ENCODE measurements at regions not wholly inside any gene's neighbourhood (a gene's known extent, or its start where the extent isn't known, plus 50 kb on each side); places are given as distances from the start of the nearest gene placed in this dataset.

GRCh38 chr5:36370073-36370472 lies 68.4 kb upstream of the RANBP3L start:
- H3K9me3 ChIP-seq (ENCODE audit: insufficient read depth, low read depth, low read length) = no peaks in the 10 kb centered on the region
- no peak overlapping the region for H3K4me3 ChIP-seq (ENCODE audit: low read length)
- WGBS = 100% methylated on average over 1 of the region's 2 CpGs
- no peaks in the 10 kb centered on the region for H3K36me3 ChIP-seq (ENCODE audit: insufficient read depth, low read length)
- no peaks in the 10 kb centered on the region; the same call in 1 of the 2 replicates for H3K4me1 ChIP-seq (ENCODE audit: insufficient read depth, low read length)
- H3K27me3 ChIP-seq (ENCODE audit: insufficient read depth, low read length) = no peaks in the 10 kb centered on the region
- no peak overlapping the region for H3K27ac ChIP-seq (ENCODE audit: low read depth, low read length)
- H3K9ac ChIP-seq (ENCODE audit: low read depth, low read length) = no peak overlapping the region

GRCh38 chr5:36371366-36371765 lies 69.7 kb upstream of the RANBP3L start:
- Histone ChIP-seq H3K9ac (ENCODE audit: low read depth, low read length) (no peak overlapping the region), H3K4me1 (ENCODE audit: insufficient read depth, low read length) (no peaks in the 10 kb centered on the region; the same call in 1 of the 2 replicates), H3K36me3 (ENCODE audit: insufficient read depth, low read length) (no peaks in the 10 kb centered on the region), H3K4me3 (ENCODE audit: low read length) (no peak overlapping the region), H3K27me3 (ENCODE audit: insufficient read depth, low read length) (no peaks in the 10 kb centered on the region), H3K9me3 (ENCODE audit: insufficient read depth, low read depth, low read length) (no peaks in the 10 kb centered on the region), H3K27ac (ENCODE audit: low read depth, low read length) (no peak overlapping the region)
- WGBS = 97% methylated on average over 5 of the region's 6 CpGs

- H3K27ac ChIP-seq (ENCODE audit: low read depth, low read length) = no peak overlapping the region
- 95% methylated on average over 8 of the region's 8 CpGs for WGBS
- H3K9me3 ChIP-seq (ENCODE audit: insufficient read depth, low read depth, low read length) = no peaks in the 10 kb centered on the region
- H3K4me1 ChIP-seq (ENCODE audit: insufficient read depth, low read length) = no peaks in the 10 kb centered on the region; the same call in 1 of the 2 replicates
- H3K9ac ChIP-seq (ENCODE audit: low read depth, low read length) = no peak overlapping the region
- H3K27me3 ChIP-seq (ENCODE audit: insufficient read depth, low read length) = no peaks in the 10 kb centered on the region
- no peak overlapping the region for H3K4me3 ChIP-seq (ENCODE audit: low read length)
- no peaks in the 10 kb centered on the region for H3K36me3 ChIP-seq (ENCODE audit: insufficient read depth, low read length)
Observed at GRCh38 chr5:36373527-36374086, 71.9 kb upstream of the RANBP3L start.

GRCh38 chr5:36374266-36374862 lies 72.7 kb upstream of the RANBP3L start:
- Histone ChIP-seq H3K36me3 (ENCODE audit: insufficient read depth, low read length) (no peaks in the 10 kb centered on the region), H3K9me3 (ENCODE audit: insufficient read depth, low read depth, low read length) (no peaks in the 10 kb centered on the region), H3K9ac (ENCODE audit: low read depth, low read length) (no peak overlapping the region), H3K4me1 (ENCODE audit: insufficient read depth, low read length) (no peaks in the 10 kb centered on the region; the same call in 1 of the 2 replicates), H3K27me3 (ENCODE audit: insufficient read depth, low read length) (no peaks in the 10 kb centered on the region), H3K4me3 (ENCODE audit: low read length) (no peak overlapping the region), H3K27ac (ENCODE audit: low read depth, low read length) (no peak overlapping the region)
- WGBS = 96% methylated on average over 3 of the region's 3 CpGs

GRCh38 chr5:36377192-36377591 lies 75.5 kb upstream of the RANBP3L start:
- no peak overlapping the region for H3K9ac ChIP-seq (ENCODE audit: low read depth, low read length)
- H3K4me1 ChIP-seq (ENCODE audit: insufficient read depth, low read length) = no peaks in the 10 kb centered on the region
- H3K27me3 ChIP-seq (ENCODE audit: insufficient read depth, low read length) = no peaks in the 10 kb centered on the region
- WGBS = 100% methylated on average over 2 of the region's 2 CpGs
- no peaks in the 10 kb centered on the region for H3K9me3 ChIP-seq (ENCODE audit: insufficient read depth, low read depth, low read length)
- H3K36me3 ChIP-seq (ENCODE audit: insufficient read depth, low read length) = no peaks in the 10 kb centered on the region
- no peak overlapping the region for H3K4me3 ChIP-seq (ENCODE audit: low read length)
- H3K27ac ChIP-seq (ENCODE audit: low read depth, low read length) = no peak overlapping the region

GRCh38 chr5:36378551-36378950 lies 76.8 kb upstream of the RANBP3L start:
- no peak overlapping the region for H3K27ac ChIP-seq (ENCODE audit: low read depth, low read length)
- H3K27me3 ChIP-seq (ENCODE audit: insufficient read depth, low read length) = no peaks in the 10 kb centered on the region
- H3K4me3 ChIP-seq (ENCODE audit: low read length) = no peak overlapping the region
- 90% methylated on average over 1 of the region's 1 CpG for whole genome bisulfite sequencing
- H3K9me3 ChIP-seq (ENCODE audit: insufficient read depth, low read depth, low read length) = no peaks in the 10 kb centered on the region
- H3K36me3 ChIP-seq (ENCODE audit: insufficient read depth, low read length) = no peaks in the 10 kb centered on the region
- H3K9ac ChIP-seq (ENCODE audit: low read depth, low read length) = no peak overlapping the region
- H3K4me1 ChIP-seq (ENCODE audit: insufficient read depth, low read length) = no peaks in the 10 kb centered on the region

- H3K4me1 ChIP-seq (ENCODE audit: insufficient read depth, low read length) = no peaks in the 10 kb centered on the region
- WGBS = 89% methylated on average over 2 of the region's 2 CpGs
Observed at GRCh38 chr5:36382890-36383289, 81.2 kb upstream of the RANBP3L start.

GRCh38 chr5:36383942-36384341 lies 82.2 kb upstream of the RANBP3L start:
- Histone ChIP-seq H3K9me3 (ENCODE audit: insufficient read depth, low read depth, low read length) (no peaks in the 10 kb centered on the region), H3K36me3 (ENCODE audit: insufficient read depth, low read length) (no peaks in the 10 kb centered on the region), H3K27ac (ENCODE audit: low read depth, low read length) (no peak overlapping the region), H3K27me3 (ENCODE audit: insufficient read depth, low read length) (no peaks in the 10 kb centered on the region), H3K4me1 (ENCODE audit: insufficient read depth, low read length) (no peaks in the 10 kb centered on the region), H3K4me3 (ENCODE audit: low read length) (no peak overlapping the region), H3K9ac (ENCODE audit: low read depth, low read length) (no peak overlapping the region)
- WGBS = 84% methylated on average over 5 of the region's 5 CpGs

More at GRCh38 chr5:36382890-36383289, 81.2 kb upstream of the RANBP3L start:
- H3K27ac ChIP-seq (ENCODE audit: low read depth, low read length) = no peak overlapping the region
- no peaks in the 10 kb centered on the region for H3K27me3 ChIP-seq (ENCODE audit: insufficient read depth, low read length)
- H3K9ac ChIP-seq (ENCODE audit: low read depth, low read length) = no peak overlapping the region
- no peaks in the 10 kb centered on the region for H3K36me3 ChIP-seq (ENCODE audit: insufficient read depth, low read length)
- H3K4me3 ChIP-seq (ENCODE audit: low read length) = no peak overlapping the region
- no peaks in the 10 kb centered on the region for H3K9me3 ChIP-seq (ENCODE audit: insufficient read depth, low read depth, low read length)

GRCh38 chr5:36384845-36385244 lies 83.1 kb upstream of the RANBP3L start:
- H3K4me1 ChIP-seq (ENCODE audit: insufficient read depth, low read length) = no peaks in the 10 kb centered on the region

GRCh38 chr5:36385495-36385894 lies 83.8 kb upstream of the RANBP3L start:
- H3K9me3 ChIP-seq (ENCODE audit: insufficient read depth, low read depth, low read length) = no peaks in the 10 kb centered on the region
- WGBS = 94% methylated on average over 2 of the region's 2 CpGs
- no peak overlapping the region for H3K4me3 ChIP-seq (ENCODE audit: low read length)
- H3K27me3 ChIP-seq (ENCODE audit: insufficient read depth, low read length) = no peaks in the 10 kb centered on the region
- no peak overlapping the region for H3K9ac ChIP-seq (ENCODE audit: low read depth, low read length)
- no peaks in the 10 kb centered on the region for H3K36me3 ChIP-seq (ENCODE audit: insufficient read depth, low read length)
- no peak overlapping the region for H3K27ac ChIP-seq (ENCODE audit: low read depth, low read length)
- no peaks in the 10 kb centered on the region for H3K4me1 ChIP-seq (ENCODE audit: insufficient read depth, low read length)

More at GRCh38 chr5:36384845-36385244, 83.1 kb upstream of the RANBP3L start:
- 84% methylated on average over 3 of the region's 3 CpGs for WGBS
- Histone ChIP-seq H3K27ac (ENCODE audit: low read depth, low read length) (no peak overlapping the region), H3K9me3 (ENCODE audit: insufficient read depth, low read depth, low read length) (no peaks in the 10 kb centered on the region), H3K27me3 (ENCODE audit: insufficient read depth, low read length) (no peaks in the 10 kb centered on the region), H3K4me3 (ENCODE audit: low read length) (no peak overlapping the region), H3K36me3 (ENCODE audit: insufficient read depth, low read length) (no peaks in the 10 kb centered on the region), H3K9ac (ENCODE audit: low read depth, low read length) (no peak overlapping the region)

- H3K36me3 ChIP-seq (ENCODE audit: insufficient read depth, low read length) = no peaks in the 10 kb centered on the region
- no peak overlapping the region for H3K9ac ChIP-seq (ENCODE audit: low read depth, low read length)
- no peak overlapping the region for H3K4me3 ChIP-seq (ENCODE audit: low read length)
- no peaks in the 10 kb centered on the region for H3K4me1 ChIP-seq (ENCODE audit: insufficient read depth, low read length)
- WGBS = 96% methylated on average over 4 of the region's 4 CpGs
- no peaks in the 10 kb centered on the region for H3K9me3 ChIP-seq (ENCODE audit: insufficient read depth, low read depth, low read length)
- no peak overlapping the region for H3K27ac ChIP-seq (ENCODE audit: low read depth, low read length)
- H3K27me3 ChIP-seq (ENCODE audit: insufficient read depth, low read length) = no peaks in the 10 kb centered on the region
Observed at GRCh38 chr5:36388288-36388687, 86.6 kb upstream of the RANBP3L start.

Data from HUES64 (cell line).